NCI-H2171 (cell line): ENCODE measurements at regions not wholly inside any gene's neighbourhood (a gene's known extent, or its start where the extent isn't known, plus 50 kb on each side); places are given as distances from the start of the nearest gene placed in this dataset.
A peak's percentile ranks its signal among the peaks of the same experiment; 100 is the strongest.
"Not testable (repeated sequence)": the region's sequence is repeated elsewhere in the genome, so short reads cannot be mapped to it uniquely, and the experiment has no call there.

Experiments
- DNase-seq: peaks from one replicate; lab custom pipeline; 2025; lab: John Stamatoyannopoulos, UW

- no peak for DNase-seq
Observed at GRCh38 chr15:34651997-34652725, 68.7 kb upstream of the GOLGA8B start.

DNA sequence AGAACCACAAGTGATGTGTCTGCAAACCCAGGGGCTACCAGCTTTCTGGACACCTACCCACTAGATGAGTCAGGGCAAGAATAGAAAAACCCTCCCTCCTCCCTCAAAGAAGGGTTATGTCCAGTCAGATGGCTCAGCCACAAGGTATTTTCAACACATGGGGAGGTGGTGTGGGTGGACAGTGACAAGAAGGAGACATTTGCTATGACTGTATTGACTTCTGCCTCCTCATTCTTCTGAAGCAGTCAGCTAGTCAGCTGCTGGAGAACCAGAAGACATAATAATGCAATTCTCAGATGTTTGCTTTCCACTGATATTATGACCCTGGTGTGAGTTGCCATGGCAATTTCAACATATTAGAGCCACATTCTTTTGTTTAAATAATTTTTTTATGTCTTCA, 66.7 kb upstream of the GOLGA8B start:
- no peak for DNase-seq

GRCh38 chr15:34648294-34648631, 64.8 kb upstream of the GOLGA8B start:
- no peak for DNase-seq

- peak; percentile 27 for DNase-seq
Observed at GRCh38 chr15:34647569-34648293, 64.3 kb upstream of the GOLGA8B start.

DNA sequence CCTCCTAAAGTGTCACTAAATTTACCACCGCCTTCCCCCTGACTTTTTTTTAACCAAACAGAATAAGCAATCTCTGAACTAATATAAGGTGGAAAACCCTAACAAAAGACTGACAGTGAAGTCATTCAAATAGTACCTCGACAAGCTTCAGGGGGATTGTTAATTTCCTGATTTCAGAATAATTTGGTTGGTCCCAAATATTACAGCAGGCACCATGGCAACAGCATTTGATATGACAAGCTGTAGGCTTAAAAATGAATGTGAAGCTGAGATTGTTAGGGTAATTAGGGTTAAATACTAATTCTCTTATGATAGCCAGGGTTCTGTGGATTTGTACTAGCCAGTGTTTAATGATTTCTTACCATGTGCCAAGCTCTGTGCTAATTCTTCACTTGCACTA, 63.5 kb upstream of the GOLGA8B start:
- DNase-seq, result no peak

- no peak for DNase-seq
Observed at GRCh38 chr15:34644851-34645250, 61.4 kb upstream of the GOLGA8B start.

DNA sequence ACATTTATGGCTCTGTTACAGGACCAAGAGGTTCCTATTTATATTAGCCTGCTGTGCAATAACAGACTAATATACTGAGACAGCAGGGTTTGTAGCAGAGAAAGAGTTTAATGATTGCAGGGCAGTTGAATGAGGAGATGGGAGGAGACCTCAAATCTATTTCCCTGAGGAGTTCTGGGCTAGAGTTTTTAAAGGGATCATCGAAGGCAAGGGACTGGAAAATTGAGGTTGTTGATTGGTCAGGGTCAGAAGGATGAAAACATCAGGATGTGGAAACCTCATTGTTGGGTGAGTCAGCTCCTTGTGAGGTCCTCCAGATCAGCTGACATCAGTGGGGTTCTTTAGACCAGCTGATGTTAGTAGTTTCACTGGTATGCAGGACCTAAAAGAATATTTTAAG, 60.6 kb upstream of the GOLGA8B start:
- DNase-seq, result no peak

GRCh38 chr15:34642247-34642646, 58.8 kb upstream of the GOLGA8B start:
- DNase-seq, result no peak

DNA sequence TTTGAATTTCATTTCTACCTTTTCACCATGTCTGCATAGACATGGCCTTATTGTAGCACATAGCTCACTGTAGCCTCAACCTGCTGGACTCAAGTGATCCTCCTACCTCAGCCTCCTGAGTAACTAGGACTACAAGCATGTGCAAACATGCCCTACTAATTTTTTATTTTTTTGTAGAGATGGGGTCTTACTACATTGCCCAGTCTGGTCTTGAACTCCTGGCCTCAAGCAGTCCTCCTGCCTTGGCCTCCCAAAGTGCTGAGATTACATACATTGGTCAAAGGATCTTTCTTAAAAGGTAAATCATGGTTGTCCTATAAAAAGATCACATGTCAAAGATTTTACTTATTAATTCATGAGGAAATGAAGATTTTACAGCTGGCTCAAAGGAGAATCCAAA, 57.2 kb upstream of the GOLGA8B start:
- DNase-seq, result no peak

DNA sequence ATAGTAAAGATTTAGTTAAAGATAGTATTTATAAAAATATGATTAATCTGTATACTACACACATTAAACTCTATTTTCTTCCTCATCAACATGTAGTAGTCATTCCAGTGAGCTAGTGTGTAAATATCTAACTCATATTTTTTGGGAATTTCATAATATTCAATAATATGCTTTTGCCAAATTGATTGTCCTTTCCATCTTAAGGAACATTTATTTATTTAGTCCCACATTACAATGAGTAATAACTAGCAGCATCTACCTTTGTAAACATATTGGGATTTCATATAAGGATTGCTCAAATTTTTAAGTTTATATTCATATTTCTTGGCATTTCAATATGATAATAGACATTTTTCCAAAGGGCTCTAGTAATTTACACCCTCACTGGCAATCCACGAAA, 53.9 kb upstream of the GOLGA8B start:
- DNase-seq, result no peak

DNA sequence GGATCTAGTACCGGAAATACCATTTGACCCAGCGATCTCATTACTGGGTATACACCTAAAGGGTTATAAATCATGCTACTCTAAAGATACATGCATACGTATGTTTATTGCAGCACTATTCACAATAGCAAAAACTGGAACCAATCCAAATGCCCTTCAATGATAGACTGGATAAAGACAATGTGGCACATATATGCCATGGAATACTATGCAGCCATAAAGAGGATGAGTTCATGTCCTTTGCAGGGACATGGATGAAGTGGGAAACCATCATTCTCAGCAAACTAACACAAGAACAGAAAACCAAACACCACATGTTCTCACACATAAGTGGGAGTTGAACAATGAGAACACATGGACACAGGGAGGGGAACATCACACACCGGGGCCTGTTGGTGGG, 50.2 kb upstream of the GOLGA8B start:
- not testable (repeated sequence) for DNase-seq
